Stomach (tissue), 8 donors: ENCODE measurements at regions not wholly inside any gene's neighbourhood (a gene's known extent, or its start where the extent isn't known, plus 50 kb on each side); places are given as distances from the start of the nearest gene placed in this dataset.
A peak's percentile ranks its signal among the peaks of the same experiment; 100 is the strongest.
"Not testable (repeated sequence)": the region's sequence is repeated elsewhere in the genome, so short reads cannot be mapped to it uniquely, and the experiment has no call there.

Experiments
- DNase-seq, 2 donors: peaks; one replicate each; pipeline versions ENCODE4 v3.0.0 to v3.0.0-alpha.2; 2013 to 2019
- H3K27ac ChIP-seq, 5 donors: fragments of 200-600 bp in 4 of 5; sonication (generic) in 4 of 5; one replicate each; pipeline ENCODE4 v1.5.1; 2013 to 2019; ENCODE audit warnings: mild to moderate bottlenecking in 1 of 5, moderate library complexity in 1 of 5
- H3K27me3 ChIP-seq, 3 donors: fragments of 200-600 bp; sonication (generic); one replicate each; pipeline ENCODE4 v1.5.1; 2017 to 2019; ENCODE audit warnings: mixed run types in 1 of 3
- H3K36me3 ChIP-seq, 4 donors: fragments of 200-600 bp; sonication (generic); 1 replicate in 3 of 4; 2 replicates in 1 of 4; pipeline ENCODE4 v1.5.1; 2016 to 2019
- H3K4me1 ChIP-seq, 4 donors: fragments of 200-600 bp; sonication (generic); one replicate each; pipeline ENCODE4 v1.5.1; 2016 to 2019
- H3K4me3 ChIP-seq, 4 donors: fragments of 200-600 bp; sonication (generic) in 3 of 4; one replicate each; pipeline ENCODE4 v1.5.1; 2016 to 2019; ENCODE audit warnings: mild to moderate bottlenecking in 1 of 4
- H3K9me3 ChIP-seq, 4 donors: fragments of 200-600 bp; sonication (generic); one replicate each; pipeline ENCODE4 v1.5.1; 2016 to 2019
- EP300 ChIP-seq: sonication (generic); formaldehyde crosslinking; IDR thresholded peaks from one replicate; pipeline ENCODE4 v1.6.1; 2017; ENCODE audit warnings: antibody characterized with exemption
- POLR2A ChIP-seq, 4 donors: fragments of 450-650 bp; IDR thresholded peaks; one replicate each; pipeline ENCODE4 v1.6.1; 2016; ENCODE audit warnings: antibody characterized with exemption in 4 of 4, control low read depth in 2 of 4, mild to moderate bottlenecking in 1 of 4, moderate library complexity in 1 of 4
- POLR2AphosphoS5 ChIP-seq, 3 donors: sonication (generic); formaldehyde crosslinking; IDR thresholded peaks; one replicate each; pipeline ENCODE4 v1.6.1; 2016; ENCODE audit warnings: antibody characterized with exemption in 3 of 3
- WGBS, 5 donors: extraction: QIAGEN DNeasy Blood & Tissue Kit in 3 of 5; methylation state at CpG; one replicate each; pipeline versions ENCODE4 v1.1.5 to v1.1.7; 2013 to 2018; 5-methylcytosine and 5-hydroxymethylcytosine counted together
- intact Hi-C: fragments of 100-400 bp; cut with DNase I; formaldehyde crosslinking; loops from one replicate; pipeline ENCODE4 v1.15.1; 2023; ENCODE audit warnings: low total_unique reads
- TF ChIP-seq, protein P1 (sequence below), 7 experiments: fragments of 450-650 bp in 4 of 7; fragments of 200-600 bp in 3 of 7; sonication (generic) in 3 of 7; IDR thresholded peaks; one replicate each; pipeline ENCODE4 v1.5.1; 2016 to 2019; ENCODE audit warnings: antibody characterized with exemption in 7 of 7, control low read depth in 2 of 7, mild to moderate bottlenecking in 1 of 7
- donor health status: healthy with polysubstance abuse.
- donor health status: Bipolar disorder and iron deficiency.
- donor health status: healthy.

DNA sequence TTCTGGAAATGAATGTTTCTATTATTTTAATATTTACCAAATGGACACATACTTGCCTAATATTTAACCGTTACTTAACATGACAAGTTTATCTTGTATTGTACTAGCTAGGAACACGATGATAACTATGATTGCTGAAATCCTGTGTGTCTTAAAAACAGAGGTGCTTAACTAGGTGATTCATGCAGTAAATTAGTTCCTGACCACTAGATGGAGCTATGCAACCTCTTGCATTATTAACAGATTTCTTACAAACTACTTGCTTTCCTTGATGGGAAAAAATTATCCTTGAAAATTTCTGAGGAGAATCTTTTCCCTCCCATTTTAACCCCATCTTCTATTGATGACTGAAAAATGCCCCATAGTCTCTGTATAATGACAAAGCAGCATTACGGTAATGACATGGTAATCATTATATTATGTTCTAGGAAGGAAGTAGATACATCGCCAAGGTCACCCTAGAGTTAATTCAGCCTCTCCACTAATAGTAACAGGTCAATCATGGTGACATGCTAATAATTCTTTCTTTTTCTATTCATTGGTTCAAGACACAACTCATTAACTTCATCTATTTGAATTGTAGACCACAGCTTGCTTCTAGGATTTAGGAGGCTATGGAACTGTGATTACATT is 844.2 kb downstream of the RAPGEF2 start:
- Histone ChIP-seq H3K27ac (no peak overlapping the region), H3K4me1 (peaks cover 0 to 7% (median 0%) of the 10 kb centered on the region in 4 donors), H3K4me3 (no peak overlapping the region), H3K36me3 (no peaks in the 10 kb centered on the region), H3K9me3 (no peaks in the 10 kb centered on the region), H3K27me3 (no peaks in the 10 kb centered on the region)
- peak in 1 of 2 donors; percentile 80 for DNase-seq
- intact Hi-C loops, result no loop called here
- WGBS, 5 donors, result 22 to 34% (median 28%) methylated on average over 4 of the region's 4 CpGs
- TF ChIP-seq, protein P1, sequence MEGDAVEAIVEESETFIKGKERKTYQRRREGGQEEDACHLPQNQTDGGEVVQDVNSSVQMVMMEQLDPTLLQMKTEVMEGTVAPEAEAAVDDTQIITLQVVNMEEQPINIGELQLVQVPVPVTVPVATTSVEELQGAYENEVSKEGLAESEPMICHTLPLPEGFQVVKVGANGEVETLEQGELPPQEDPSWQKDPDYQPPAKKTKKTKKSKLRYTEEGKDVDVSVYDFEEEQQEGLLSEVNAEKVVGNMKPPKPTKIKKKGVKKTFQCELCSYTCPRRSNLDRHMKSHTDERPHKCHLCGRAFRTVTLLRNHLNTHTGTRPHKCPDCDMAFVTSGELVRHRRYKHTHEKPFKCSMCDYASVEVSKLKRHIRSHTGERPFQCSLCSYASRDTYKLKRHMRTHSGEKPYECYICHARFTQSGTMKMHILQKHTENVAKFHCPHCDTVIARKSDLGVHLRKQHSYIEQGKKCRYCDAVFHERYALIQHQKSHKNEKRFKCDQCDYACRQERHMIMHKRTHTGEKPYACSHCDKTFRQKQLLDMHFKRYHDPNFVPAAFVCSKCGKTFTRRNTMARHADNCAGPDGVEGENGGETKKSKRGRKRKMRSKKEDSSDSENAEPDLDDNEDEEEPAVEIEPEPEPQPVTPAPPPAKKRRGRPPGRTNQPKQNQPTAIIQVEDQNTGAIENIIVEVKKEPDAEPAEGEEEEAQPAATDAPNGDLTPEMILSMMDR (IDR thresholded peaks at IDR 0.05), result peak in 4 of 7 experiments; percentile 21 to 54 (median 44)
- TF ChIP-seq EP300 (no peak), POLR2AphosphoS5 (IDR thresholded peaks at IDR 0.05) (no peak), POLR2A (IDR thresholded peaks at IDR 0.05) (no peak)

DNA sequence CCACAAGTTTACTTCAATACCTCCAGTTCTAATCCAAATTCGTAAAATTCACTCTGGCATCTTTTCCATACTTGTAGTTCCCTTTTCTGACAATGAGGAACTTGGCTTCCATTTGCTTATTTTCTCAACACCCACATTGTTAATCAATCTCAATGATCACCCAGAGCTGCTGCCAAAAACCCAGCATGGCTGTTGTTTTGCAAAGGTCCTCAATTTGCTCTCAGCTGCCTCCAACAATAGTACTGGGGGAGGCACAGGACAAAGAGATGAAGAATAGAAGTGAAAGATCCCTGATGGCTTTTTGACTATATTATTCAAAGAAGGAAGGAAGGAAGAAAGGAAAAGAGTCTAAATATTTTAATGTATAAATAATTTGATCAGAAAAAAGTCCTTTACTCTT is 847.8 kb downstream of the RAPGEF2 start:
- H3K4me3 ChIP-seq, result no peak overlapping the region
- H3K27ac ChIP-seq, result no peak overlapping the region
- DNase-seq, result no peak
- TF ChIP-seq, protein P1 (IDR thresholded peaks at IDR 0.05), result no peak
- TF ChIP-seq EP300, result no peak
- no peak for TF ChIP-seq POLR2A (IDR thresholded peaks at IDR 0.05)
- TF ChIP-seq POLR2AphosphoS5 (IDR thresholded peaks at IDR 0.05), result no peak
- intact Hi-C loops, result no loop called here
- H3K9me3 ChIP-seq, result no peaks in the 10 kb centered on the region
- no peaks in the 10 kb centered on the region for H3K27me3 ChIP-seq
- WGBS, 5 donors, result 50 to 62% (median 51%) methylated on average over 1 of the region's 1 CpG
- H3K36me3 ChIP-seq, result no peaks in the 10 kb centered on the region
- H3K4me1 ChIP-seq, result peaks cover 0 to 7% (median 0%) of the 10 kb centered on the region in 4 donors

DNA sequence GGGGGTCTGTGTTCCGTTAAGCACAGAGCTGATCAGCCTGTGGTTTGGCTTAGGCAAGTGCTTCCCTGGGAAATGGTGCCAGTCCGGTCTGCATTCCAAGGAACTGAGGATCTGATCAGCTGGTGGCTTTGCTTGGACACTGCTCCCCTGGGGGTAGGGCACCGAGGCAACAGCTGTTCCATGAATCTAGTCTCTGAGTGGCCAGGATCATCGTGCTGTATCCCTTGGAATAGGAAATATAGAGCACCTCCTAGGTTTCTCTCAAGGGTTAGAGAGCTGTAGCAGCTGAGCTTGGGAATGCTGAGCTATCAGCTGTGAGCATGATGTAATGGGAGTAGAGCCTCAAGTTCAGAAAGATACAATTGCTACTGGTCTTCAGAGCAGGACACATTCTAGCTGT is 863.9 kb downstream of the RAPGEF2 start:
- Histone ChIP-seq H3K36me3 (no peaks in the 10 kb centered on the region), H3K4me1 (no peaks in the 10 kb centered on the region), H3K27ac (no peak overlapping the region), H3K9me3 (no peaks in the 10 kb centered on the region), H3K4me3 (no peak overlapping the region), H3K27me3 (no peaks in the 10 kb centered on the region)
- TF ChIP-seq, protein P1 (IDR thresholded peaks at IDR 0.05), result no peak
- no peak for TF ChIP-seq POLR2AphosphoS5 (IDR thresholded peaks at IDR 0.05)
- no peak for TF ChIP-seq POLR2A (IDR thresholded peaks at IDR 0.05)
- TF ChIP-seq EP300, result no peak
- DNase-seq, result no peak
- intact Hi-C loops, result no loop called here
- WGBS, 5 donors, result 74 to 81% (median 79%) methylated on average over 4 of the region's 4 CpGs

DNA sequence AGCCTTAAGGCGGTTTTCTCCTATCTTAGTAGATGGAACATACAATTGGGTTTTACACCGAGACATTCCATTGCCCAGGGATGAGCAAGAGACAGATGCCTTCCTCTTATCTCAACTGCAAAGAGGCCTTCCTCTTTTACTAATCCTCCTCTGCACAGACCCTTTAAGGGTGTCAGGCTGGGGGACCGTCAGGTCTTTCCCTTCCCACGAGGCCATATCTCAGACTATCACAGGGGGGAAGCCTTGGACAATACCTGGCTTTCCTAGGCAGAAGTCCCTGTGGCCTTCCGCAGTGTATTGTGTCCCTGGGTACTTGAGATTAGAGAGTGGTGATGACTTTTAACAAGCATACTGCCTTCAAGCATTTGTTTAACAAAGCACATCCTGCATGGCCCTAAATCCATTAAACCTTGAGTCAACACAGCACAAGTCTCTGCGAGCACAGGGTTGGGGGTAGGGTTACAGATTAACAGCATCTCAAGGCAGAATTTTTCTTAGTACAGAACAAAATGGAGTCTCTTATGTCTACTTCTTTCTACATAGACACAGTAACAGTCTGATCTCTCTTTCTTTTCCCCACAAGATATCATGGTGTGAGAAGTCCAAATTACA is 874.1 kb downstream of the RAPGEF2 start:
- not testable (repeated sequence) for H3K27me3 ChIP-seq

More for the DNA sequence above, 874.1 kb downstream of the RAPGEF2 start:
- H3K36me3 ChIP-seq, H3K27ac ChIP-seq, intact Hi-C loops, H3K4me3 ChIP-seq, DNase-seq, H3K9me3 ChIP-seq, H3K4me1 ChIP-seq: not testable (repeated sequence)
- 43 to 51% (median 46%) methylated on average over 6 of the region's 6 CpGs for WGBS, 5 donors
